HepG2 (cell line): ENCODE measurements at regions not wholly inside any gene's neighbourhood (a gene's known extent, or its start where the extent isn't known, plus 50 kb on each side); places are given as distances from the start of the nearest gene placed in this dataset.
A peak's percentile ranks its signal among the peaks of the same experiment; 100 is the strongest.

Experiments used
- HNF1A ChIP-seq, 2 experiments: sonication (generic) in 1 of 2; formaldehyde crosslinking in 1 of 2; IDR thresholded peaks; 2 replicates each; pipeline versions ENCODE4 v1.4.0 to v1.6.1; 2016 to 2020; ENCODE audit warnings: borderline replicate concordance in 1 of 2, low read depth in 1 of 2, mild to moderate bottlenecking in 1 of 2, missing genetic modification reagents in 1 of 2
- LBX2 ChIP-seq: sonication (generic); formaldehyde crosslinking; IDR thresholded peaks from 2 replicates; pipeline ENCODE4 v1.5.0; 2020; ENCODE audit warnings: missing genetic modification reagents, mild to moderate bottlenecking, borderline replicate concordance
- NFKB2 ChIP-seq: sonication (generic); formaldehyde crosslinking; IDR thresholded peaks from 2 replicates; pipeline ENCODE4 v1.4.0; 2020; ENCODE audit warnings: missing genetic modification reagents, borderline replicate concordance
- NR0B2 ChIP-seq: sonication (generic); formaldehyde crosslinking; IDR thresholded peaks from 2 replicates; pipeline ENCODE4 v1.4.0; 2020; ENCODE audit warnings: mild to moderate bottlenecking, missing genetic modification reagents
- PATZ1 ChIP-seq: sonication (generic); formaldehyde crosslinking; IDR thresholded peaks from 2 replicates; pipeline ENCODE4 v1.4.0; 2020; ENCODE audit warnings: missing genetic modification reagents
- TCF12 ChIP-seq, 2 experiments: fragments of 450-650 bp in 1 of 2; sonication (generic) in 1 of 2; formaldehyde crosslinking in 1 of 2; IDR thresholded peaks; 2 replicates each; pipeline versions ENCODE4 v1.6.1 to v1.8.0; 2017 to 2022; ENCODE audit warnings: antibody characterized with exemption in 1 of 2, mild to moderate bottlenecking in 1 of 2, missing genetic modification reagents in 1 of 2, moderate library complexity in 1 of 2
- YEATS2 ChIP-seq: sonication (generic); formaldehyde crosslinking; IDR thresholded peaks from 2 replicates; pipeline ENCODE4 v1.4.0; 2020; ENCODE audit warnings: missing genetic modification reagents, borderline replicate concordance
- ZNF709 ChIP-seq: sonication (generic); formaldehyde crosslinking; IDR thresholded peaks from 2 replicates; pipeline ENCODE4 v1.5.0; 2020; ENCODE audit warnings: mild to moderate bottlenecking, missing genetic modification reagents
- ZNF816 ChIP-seq: sonication (generic); formaldehyde crosslinking; IDR thresholded peaks from 2 replicates; pipeline ENCODE4 v1.8.0; 2022; ENCODE audit warnings: missing genetic modification reagents, mild to moderate bottlenecking, borderline replicate concordance
- TF ChIP-seq, protein P1 (sequence below), 2 experiments: sonication (generic) in 1 of 2; formaldehyde crosslinking in 1 of 2; IDR thresholded peaks; 2 replicates each; pipeline versions ENCODE4 v1.6.1 to v1.9.0; 2014 to 2022; ENCODE audit warnings: antibody characterized with exemption in 1 of 2, borderline replicate concordance in 1 of 2, inconsistent platforms in 1 of 2, low read depth in 1 of 2, missing genetic modification reagents in 1 of 2

DNA sequence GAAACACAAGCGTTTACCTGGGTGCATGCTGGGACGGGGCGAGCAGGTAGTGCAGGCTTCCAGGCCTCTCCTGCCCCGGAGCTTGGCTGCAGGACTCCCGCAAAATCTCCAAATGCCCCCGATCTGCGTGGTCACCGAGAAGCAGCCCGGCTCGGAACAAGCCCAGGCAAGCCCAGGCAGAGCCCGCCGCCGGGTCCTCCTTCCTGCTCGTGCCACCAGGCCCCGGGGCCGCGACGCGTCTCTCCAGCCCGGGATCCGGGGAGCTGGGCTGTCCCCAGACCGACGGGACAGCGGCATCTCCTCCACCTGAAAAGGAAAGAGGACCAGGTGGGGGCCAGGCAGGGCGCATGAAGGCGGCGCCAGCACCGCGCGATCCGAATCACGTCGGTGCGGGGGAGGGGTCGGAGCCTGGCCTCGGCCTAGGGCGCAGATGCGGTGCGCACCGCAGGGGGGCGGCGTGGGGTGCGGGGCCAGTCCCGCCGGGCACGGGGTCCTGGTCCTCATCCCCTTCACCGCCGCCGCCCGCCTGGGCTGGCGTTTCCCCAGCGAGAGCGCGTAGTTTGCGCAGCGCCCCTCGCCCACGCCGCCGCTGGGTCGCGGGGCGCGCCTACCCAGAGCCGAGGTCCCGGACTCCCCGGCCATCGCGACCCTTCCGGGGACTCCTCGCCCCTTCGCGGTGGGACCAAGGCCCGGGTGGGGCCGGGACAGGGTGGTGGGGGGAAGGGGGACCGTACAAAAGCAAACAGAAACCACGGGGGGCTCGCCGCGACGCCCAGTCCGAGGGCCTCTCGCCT, 52.4 kb upstream of the H6PD start (continued):
- TF ChIP-seq, protein P1, sequence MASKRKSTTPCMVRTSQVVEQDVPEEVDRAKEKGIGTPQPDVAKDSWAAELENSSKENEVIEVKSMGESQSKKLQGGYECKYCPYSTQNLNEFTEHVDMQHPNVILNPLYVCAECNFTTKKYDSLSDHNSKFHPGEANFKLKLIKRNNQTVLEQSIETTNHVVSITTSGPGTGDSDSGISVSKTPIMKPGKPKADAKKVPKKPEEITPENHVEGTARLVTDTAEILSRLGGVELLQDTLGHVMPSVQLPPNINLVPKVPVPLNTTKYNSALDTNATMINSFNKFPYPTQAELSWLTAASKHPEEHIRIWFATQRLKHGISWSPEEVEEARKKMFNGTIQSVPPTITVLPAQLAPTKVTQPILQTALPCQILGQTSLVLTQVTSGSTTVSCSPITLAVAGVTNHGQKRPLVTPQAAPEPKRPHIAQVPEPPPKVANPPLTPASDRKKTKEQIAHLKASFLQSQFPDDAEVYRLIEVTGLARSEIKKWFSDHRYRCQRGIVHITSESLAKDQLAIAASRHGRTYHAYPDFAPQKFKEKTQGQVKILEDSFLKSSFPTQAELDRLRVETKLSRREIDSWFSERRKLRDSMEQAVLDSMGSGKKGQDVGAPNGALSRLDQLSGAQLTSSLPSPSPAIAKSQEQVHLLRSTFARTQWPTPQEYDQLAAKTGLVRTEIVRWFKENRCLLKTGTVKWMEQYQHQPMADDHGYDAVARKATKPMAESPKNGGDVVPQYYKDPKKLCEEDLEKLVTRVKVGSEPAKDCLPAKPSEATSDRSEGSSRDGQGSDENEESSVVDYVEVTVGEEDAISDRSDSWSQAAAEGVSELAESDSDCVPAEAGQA (IDR thresholded peaks at IDR 0.05; ENCODE audit: low read depth): 0 out of 2 replicates have a peak, but pooled peaks have one; percentile 36
- TF ChIP-seq, protein P1 (CRISPR knock-in tag; IDR thresholded peaks at IDR 0.05; ENCODE audit: borderline replicate concordance): no peak
- TF ChIP-seq YEATS2 (CRISPR knock-in tag) (peak; percentile 22; the same call in 1 of the 2 replicates), HNF1A (IDR thresholded peaks at IDR 0.05; ENCODE audit: low read depth) (no peak), HNF1A (CRISPR knock-in tag; IDR thresholded peaks at IDR 0.05; ENCODE audit: borderline replicate concordance) (0 out of 2 replicates have a peak, but pooled peaks have one; percentile 38), NFKB2 (peak; percentile 16; the same call in 1 of the 2 replicates), TCF12 (IDR thresholded peaks at IDR 0.05) (no peak), TCF12 (CRISPR knock-in tag; IDR thresholded peaks at IDR 0.05) (peak; percentile 41; the same call in 1 of the 2 replicates), ZNF816 (CRISPR knock-in tag) (no peak), PATZ1 (peak; percentile 86), NR0B2 (CRISPR knock-in tag) (0 out of 2 replicates have a peak, but pooled peaks have one; percentile 40), ZNF709 (CRISPR knock-in tag) (peak; percentile 88), LBX2 (peak; percentile 43; the same call in 1 of the 2 replicates)
